HG02970 (cell line): ENCODE measurements at regions not wholly inside any gene's neighbourhood (a gene's known extent, or its start where the extent isn't known, plus 50 kb on each side); places are given as distances from the start of the nearest gene placed in this dataset.
"Not testable (repeated sequence)": the region's sequence is repeated elsewhere in the genome, so short reads cannot be mapped to it uniquely, and the experiment has no call there.

ENCODE experiments used
- ATAC-seq: cut with Tn5 transposase; IDR thresholded peaks from one replicate; pipeline ENCODE4 v1.9.1; 2021; ENCODE audit warnings: mild to moderate bottlenecking, moderate library complexity, moderate number of reproducible peaks; ENCODE audit not compliant: unreplicated experiment, low FRiP score

- no peak for ATAC-seq
Observed at GRCh38 chr4:171538601-171539100, 274.6 kb upstream of the GALNTL6 start.

GRCh38 chr4:171534391-171534790, 278.8 kb upstream of the GALNTL6 start:
- no peak for ATAC-seq

- ATAC-seq = no peak
Observed at GRCh38 chr4:171532968-171533367, 280.2 kb upstream of the GALNTL6 start.

GRCh38 chr4:171524903-171525302, 288.3 kb upstream of the GALNTL6 start:
- no peak for ATAC-seq

- no peak for ATAC-seq
Observed at GRCh38 chr4:171521726-171522125, 291.5 kb upstream of the GALNTL6 start.

GRCh38 chr4:171519457-171519856, 293.7 kb upstream of the GALNTL6 start:
- ATAC-seq = no peak

GRCh38 chr4:171517883-171518282, 295.3 kb upstream of the GALNTL6 start:
- no peak for ATAC-seq

- ATAC-seq = no peak
Observed at GRCh38 chr4:171516694-171517093, 296.5 kb upstream of the GALNTL6 start.

- ATAC-seq = no peak
Observed at GRCh38 chr4:171484681-171485080, 328.5 kb upstream of the GALNTL6 start.

- ATAC-seq = no peak
Observed at GRCh38 chr4:171478181-171478580, 335.0 kb upstream of the GALNTL6 start.

GRCh38 chr4:171475111-171475510, 338.1 kb upstream of the GALNTL6 start:
- ATAC-seq = not testable (repeated sequence)

GRCh38 chr4:171473155-171473554, 340.0 kb upstream of the GALNTL6 start:
- no peak for ATAC-seq

GRCh38 chr4:171472230-171472629, 341.0 kb upstream of the GALNTL6 start:
- no peak for ATAC-seq

GRCh38 chr4:171464499-171464898, 348.7 kb upstream of the GALNTL6 start:
- no peak for ATAC-seq

GRCh38 chr4:171461191-171461590, 352.0 kb upstream of the GALNTL6 start:
- ATAC-seq = no peak

GRCh38 chr4:171448919-171449481, 364.2 kb upstream of the GALNTL6 start:
- no peak for ATAC-seq

GRCh38 chr4:171448358-171448757, 364.8 kb upstream of the GALNTL6 start:
- ATAC-seq = no peak

GRCh38 chr4:171441300-171441941, 371.8 kb upstream of the GALNTL6 start:
- no peak for ATAC-seq

- no peak for ATAC-seq
Observed at GRCh38 chr4:171433674-171434073, 379.5 kb upstream of the GALNTL6 start.

- ATAC-seq = no peak
Observed at GRCh38 chr4:171432536-171432935, 380.7 kb upstream of the GALNTL6 start.

GRCh38 chr4:171430495-171430894, 382.7 kb upstream of the GALNTL6 start:
- no peak for ATAC-seq

- ATAC-seq = no peak
Observed at GRCh38 chr4:171397175-171397574, 416.0 kb upstream of the GALNTL6 start.
